OCI-LY1 (cell line): ENCODE measurements at regions not wholly inside any gene's neighbourhood (a gene's known extent, or its start where the extent isn't known, plus 50 kb on each side); places are given as distances from the start of the nearest gene placed in this dataset.

ENCODE experiments used
- EZH2 ChIP-seq: fragments of 200-600 bp; sonication (generic), shearing (Covaris generic); IDR thresholded peaks from 2 replicates; pipeline ENCODE4 v1.8.0; 2017; ENCODE audit warnings: borderline replicate concordance, mixed run types, mild to moderate bottlenecking, antibody characterized with exemption, low read length, moderate library complexity, mixed read lengths
- TF ChIP-seq, protein P1 (sequence below): fragments of 200-600 bp; sonication (generic), shearing (Covaris generic); IDR thresholded peaks from 2 replicates; pipeline ENCODE4 v1.5.1; 2017; ENCODE audit warnings: mild to moderate bottlenecking, antibody characterized with exemption, low read length, moderate library complexity, mixed read lengths

DNA sequence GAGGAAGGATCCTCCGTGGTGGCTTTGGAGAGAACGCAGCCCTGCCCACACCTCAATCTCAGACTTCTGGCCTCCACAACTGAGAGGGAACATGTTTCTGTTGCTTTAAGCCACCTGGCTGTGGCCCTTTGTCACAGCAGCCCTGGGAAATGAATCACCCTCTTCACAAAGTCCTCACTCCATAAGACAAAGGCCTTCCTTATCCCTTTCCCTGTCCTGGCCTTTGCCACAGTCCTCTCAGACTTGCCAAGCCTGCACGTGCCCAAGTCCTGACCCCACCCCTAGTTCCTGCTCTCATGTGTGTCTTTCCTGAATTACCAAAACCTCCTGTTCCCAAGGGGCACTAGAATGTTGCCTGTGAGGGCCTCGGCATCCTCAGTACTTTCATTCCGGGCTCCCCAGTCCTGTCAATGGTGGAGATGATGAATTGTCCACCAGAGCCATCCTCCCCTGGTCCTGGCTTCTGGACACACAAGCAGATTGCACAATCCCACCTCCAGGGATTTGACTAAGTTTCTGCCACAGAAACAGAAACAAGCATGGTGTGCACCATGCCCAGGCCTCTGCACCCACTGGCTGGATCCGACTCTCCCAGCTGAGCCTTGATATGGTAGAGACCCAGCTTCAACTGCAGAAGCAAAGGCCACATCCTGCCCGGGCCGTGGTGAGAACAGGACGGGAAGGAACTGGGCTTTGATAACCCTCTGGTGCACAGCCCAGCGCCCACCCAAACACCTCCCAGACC lies 232.6 kb upstream of the PDE10A start:
- TF ChIP-seq, protein P1, sequence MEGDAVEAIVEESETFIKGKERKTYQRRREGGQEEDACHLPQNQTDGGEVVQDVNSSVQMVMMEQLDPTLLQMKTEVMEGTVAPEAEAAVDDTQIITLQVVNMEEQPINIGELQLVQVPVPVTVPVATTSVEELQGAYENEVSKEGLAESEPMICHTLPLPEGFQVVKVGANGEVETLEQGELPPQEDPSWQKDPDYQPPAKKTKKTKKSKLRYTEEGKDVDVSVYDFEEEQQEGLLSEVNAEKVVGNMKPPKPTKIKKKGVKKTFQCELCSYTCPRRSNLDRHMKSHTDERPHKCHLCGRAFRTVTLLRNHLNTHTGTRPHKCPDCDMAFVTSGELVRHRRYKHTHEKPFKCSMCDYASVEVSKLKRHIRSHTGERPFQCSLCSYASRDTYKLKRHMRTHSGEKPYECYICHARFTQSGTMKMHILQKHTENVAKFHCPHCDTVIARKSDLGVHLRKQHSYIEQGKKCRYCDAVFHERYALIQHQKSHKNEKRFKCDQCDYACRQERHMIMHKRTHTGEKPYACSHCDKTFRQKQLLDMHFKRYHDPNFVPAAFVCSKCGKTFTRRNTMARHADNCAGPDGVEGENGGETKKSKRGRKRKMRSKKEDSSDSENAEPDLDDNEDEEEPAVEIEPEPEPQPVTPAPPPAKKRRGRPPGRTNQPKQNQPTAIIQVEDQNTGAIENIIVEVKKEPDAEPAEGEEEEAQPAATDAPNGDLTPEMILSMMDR, result no peak
- TF ChIP-seq EZH2, result no peak
